ENCODE measurements at regions not wholly inside any gene's neighbourhood (a gene's known extent, or its start where the extent isn't known, plus 50 kb on each side); places are given as distances from the start of the nearest gene placed in this dataset.
"Not testable (repeated sequence)": the region's sequence is repeated elsewhere in the genome, so short reads cannot be mapped to it uniquely, and the experiment has no call there.

- no peak for DNase-seq
Observed at GRCh38 chr10:22071332-22071731, 67.8 kb upstream of the DNAJC1 start.

DNA sequence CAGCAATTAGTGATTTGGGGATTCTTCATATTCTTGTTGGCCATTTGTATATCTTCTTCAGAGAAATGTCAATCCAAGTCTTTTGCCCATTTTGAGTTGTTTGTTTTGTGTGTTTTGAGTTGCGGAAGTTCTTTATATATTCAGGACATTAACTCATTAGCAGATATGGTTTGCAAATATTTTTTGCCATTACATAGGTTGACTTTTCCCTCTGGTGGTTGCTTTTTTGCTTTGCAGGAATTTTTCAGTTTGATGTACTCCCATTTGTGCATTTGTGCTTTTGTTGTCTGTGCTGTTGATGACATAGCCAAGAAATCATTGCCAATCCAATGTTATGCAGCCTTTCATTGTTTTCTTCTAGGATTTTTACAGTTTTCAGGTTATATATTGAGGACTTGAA is 63.6 kb upstream of the DNAJC1 start:
- no peak for DNase-seq

DNA sequence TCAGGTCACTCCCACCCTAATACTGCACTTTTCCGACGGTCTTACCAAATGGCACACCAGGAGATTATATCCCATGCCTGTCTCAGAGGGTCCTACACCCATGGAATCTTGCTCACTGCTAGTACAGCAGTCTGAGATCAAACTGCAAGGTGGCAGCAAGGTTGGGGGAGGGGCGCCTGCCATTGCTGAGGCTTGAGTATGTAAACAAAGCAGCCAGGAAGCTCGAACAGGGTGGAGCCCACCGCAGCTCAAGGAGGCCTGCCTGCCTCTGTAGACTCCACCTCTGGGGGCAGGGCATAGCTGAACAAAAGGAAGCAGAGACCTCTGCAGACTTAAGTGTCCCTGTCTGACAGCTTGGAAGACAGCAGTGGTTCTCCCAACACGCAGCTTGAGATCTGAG is 57.5 kb upstream of the DNAJC1 start:
- not testable (repeated sequence) for DNase-seq

- no peak for DNase-seq
Observed at GRCh38 chr10:22058201-22058600, 54.7 kb upstream of the DNAJC1 start.

DNA sequence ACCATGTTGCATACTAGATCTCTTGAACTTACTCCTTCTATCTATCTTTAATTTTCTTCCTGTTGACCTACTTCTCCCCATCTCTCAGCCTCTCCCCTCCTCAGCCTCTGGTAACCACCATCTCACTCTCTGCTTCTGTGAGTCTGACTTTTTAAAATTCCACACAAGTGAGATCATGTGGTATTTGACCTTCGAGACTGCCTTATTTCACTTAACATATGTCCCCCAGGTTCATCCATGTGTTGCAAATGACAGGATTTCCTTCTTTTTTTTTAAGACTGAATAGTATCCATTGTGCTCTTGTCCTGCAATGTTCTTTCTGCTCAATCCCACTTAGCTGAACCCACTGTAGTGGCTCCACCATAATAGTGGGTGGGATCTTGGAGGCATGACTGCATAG is 51.4 kb upstream of the DNAJC1 start:
- DNase-seq: no peak
